GM18868 (cell line): ENCODE measurements at regions not wholly inside any gene's neighbourhood (a gene's known extent, or its start where the extent isn't known, plus 50 kb on each side); places are given as distances from the start of the nearest gene placed in this dataset.

Experiments used
- ATAC-seq: cut with Tn5 transposase; IDR thresholded peaks from one replicate; pipeline ENCODE4 v1.9.1; 2021; ENCODE audit warnings: mild to moderate bottlenecking, moderate library complexity; ENCODE audit not compliant: unreplicated experiment

DNA sequence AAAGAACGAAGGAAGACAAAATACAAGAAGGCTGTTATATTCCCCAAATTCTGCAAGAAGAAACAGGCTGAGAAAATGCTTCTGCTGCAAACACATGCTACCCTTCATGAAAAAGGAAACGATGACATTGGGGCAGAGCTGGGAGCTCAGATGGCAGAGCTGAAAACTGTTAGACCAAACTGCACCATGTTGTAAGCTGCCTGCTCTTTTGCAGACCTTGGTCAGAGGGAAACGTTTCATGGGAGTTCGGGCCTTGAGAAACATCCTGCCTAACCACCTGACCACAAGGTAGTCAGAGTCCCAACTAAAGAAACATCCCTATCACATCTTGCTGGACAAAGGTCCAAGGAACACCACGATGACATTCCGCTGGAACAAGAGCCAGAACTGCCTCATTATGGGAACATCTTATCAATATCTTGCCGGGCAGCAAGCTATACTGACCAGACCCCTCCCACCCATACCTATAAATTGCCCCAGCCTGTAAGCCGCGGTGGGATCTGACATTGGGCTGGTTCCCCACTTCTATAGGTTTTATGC is 110.7 kb upstream of the CTSC start:
- no peak for ATAC-seq

DNA sequence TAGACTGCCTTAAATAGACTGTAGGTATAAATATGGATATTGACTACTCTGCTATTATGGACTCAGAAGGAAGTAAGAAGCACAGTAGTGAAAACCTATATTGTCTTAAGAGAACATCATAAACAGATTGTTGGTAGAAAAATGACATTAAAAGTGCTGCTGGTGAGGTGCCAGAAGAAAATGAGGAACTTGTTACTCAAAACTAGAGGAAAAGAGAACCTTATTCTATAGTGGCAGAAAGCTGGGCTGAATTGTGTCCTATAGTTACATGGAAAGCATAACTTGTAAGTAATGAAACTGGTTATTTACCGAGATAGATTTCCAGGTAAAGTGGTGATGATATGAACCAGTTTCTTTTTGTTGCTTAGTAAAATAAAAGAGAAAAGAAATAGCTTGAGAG is 109.7 kb upstream of the CTSC start:
- peak; percentile 78 for ATAC-seq

DNA sequence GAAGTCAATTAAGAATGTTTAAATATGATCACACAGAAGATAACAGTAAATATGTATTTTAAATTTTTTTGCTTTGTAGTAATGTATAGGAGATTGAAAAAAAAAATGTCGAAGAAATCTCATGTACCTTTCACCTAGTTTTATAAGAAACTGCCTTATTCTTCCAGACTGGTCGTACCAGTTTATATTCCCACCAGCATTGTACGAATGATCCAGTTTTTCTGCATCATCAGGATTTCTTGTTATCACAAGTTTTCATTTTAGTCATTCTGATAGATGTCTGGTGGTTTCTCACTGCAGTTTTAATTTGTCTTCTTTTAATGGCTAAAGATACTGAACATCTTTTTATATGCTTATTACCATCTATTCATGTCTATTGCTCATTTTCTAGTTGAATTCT is 101.8 kb upstream of the CTSC start:
- ATAC-seq, result no peak

DNA sequence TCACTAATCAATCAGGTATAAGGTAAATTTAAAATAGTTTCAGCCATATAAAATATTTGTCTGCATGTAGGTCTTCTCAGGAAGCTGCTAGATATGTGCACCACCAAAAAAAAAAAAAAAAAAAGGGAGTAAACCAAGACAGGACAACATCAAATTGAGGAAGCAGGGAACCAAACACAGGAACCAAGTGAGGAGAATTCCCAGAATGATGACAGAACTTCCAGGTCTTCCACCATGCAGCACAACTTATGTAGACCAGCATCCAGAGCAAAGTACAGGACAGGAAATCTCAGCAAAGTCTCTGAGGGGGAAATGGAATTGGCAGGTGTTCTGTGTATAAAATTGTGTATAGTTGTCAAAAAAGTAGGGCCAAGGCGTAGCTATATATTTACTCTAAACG is 101.2 kb upstream of the CTSC start:
- ATAC-seq, result no peak

DNA sequence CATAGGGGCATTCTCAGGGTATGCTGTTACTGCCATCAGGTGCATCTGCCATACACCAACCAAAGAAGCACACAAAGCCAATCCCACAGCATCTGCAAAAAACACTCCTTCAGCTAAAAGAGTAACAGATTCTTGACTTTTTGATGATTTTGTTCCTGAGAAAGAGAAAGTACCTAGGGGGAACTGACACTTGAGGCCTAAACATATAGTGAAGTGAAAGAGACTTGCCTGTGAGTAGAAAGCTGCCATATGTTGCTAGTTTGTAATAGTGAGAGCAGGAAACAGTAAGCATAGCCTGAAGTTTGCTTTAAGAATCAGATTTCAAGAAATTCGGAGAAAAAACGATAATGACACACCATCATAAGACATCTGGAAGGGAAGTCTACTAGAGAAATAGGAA is 97.9 kb upstream of the CTSC start:
- ATAC-seq, result peak; percentile 99

DNA sequence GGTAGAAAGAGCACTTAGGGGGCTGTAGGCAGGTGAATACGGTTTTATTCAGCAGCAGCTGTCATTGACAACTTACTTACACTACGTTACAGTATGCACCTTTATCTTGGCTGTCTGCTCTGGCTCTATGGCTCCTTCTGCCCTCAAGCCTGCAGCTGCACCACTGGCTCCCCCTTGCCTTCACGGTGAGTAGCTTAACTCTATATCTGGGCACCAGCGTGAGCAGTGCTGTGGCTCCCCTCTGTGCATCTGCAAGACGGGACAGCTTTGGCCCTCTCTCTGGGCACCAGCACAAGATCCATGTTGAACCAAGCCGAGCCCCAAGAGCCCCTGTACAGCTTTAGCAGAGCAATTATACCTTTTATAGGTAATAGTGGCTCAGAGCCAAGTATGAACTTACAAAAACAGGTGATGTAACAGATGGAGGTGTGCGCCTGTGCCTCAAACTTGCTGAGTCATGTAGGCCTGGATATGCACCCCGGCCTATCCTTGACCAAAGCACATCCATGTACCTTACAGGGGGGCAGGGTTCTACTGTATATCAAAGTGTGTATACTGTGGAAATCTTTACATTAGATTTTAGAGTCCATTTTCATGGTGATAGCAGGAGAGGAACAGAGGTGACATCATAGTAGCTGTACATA is 96.9 kb upstream of the CTSC start:
- no peak for ATAC-seq

DNA sequence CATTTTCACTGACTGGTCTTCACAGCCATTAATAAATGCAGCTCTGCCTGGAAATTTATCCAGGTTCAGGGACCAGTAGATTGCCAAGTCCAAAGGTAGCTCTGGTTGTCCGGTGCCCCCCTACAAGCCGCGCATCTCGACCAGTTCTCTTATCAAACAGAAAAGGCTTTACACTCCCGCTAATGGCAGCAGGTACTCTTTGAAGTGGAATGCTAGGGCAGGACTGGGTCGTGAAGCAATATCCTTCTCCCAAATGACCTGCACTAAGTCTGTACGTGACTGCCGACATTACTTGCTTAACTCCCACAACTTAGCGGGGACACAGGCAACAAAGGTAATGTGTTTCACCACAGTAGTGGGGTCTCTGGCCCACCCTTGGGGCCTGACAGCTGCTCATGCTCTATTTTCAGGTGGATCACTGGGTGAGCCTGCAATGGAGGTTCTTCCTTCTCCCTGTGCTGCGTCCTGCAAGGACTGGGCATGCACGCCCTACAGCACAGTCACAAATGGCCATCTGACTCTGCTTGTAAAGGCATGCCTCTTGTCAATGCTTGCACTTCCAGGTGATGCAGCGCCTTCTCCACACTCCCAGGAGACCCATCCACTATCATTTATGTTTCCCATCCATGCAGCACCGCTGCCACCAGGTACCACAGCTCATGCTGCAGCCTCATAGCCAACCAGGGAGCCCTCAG is 96.1 kb upstream of the CTSC start:
- ATAC-seq, result no peak

DNA sequence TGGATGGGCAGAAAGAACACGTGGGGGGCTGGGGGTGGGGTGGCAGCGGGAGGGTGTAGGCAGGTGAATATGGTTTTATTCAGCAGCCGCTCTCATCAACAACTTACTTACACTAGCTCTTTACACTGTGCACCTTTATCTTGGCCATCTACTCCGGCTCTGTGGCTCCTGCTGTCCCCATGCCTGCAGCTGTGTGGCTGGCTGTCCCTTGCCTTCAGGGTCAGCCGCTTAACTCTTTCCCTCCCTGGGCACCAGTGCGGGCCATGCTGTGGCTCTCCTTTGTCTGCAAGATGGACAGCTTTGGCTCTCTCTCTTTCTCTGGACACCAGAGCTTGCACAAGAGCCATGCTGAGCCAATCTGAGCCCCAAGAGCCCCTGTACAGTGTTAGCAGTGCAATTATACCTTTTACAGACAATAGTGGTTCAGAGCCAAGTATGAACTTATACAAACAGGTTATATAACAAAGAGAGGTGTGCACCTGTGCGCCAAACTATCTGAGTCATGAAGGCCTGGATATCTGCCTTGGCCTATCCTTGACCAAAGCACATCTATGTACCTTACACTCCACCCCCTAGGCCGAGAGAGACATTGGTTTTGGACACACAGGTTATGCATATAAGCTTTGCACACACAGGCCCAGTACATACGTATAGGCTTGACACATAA is 94.3 kb upstream of the CTSC start:
- no peak for ATAC-seq

DNA sequence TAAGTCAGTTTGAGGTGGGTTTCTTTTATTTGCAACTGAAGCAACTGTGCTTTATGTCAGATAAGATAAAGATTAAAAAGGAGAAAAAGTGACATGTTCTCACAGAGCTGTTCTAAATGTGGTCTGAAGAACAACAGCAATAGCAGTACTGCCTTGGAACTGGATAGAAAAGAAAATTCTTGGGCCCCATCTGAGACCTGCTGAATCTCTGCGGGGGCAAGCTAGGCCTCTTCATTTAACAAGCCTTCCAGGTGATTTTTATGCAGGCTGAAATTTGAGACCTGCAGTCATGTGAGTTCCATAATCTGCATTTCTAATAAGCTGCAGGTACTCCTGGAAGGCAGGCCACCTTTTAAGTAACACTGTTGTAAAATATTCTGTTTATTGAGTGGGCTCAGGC is 91.4 kb upstream of the CTSC start:
- no peak for ATAC-seq

DNA sequence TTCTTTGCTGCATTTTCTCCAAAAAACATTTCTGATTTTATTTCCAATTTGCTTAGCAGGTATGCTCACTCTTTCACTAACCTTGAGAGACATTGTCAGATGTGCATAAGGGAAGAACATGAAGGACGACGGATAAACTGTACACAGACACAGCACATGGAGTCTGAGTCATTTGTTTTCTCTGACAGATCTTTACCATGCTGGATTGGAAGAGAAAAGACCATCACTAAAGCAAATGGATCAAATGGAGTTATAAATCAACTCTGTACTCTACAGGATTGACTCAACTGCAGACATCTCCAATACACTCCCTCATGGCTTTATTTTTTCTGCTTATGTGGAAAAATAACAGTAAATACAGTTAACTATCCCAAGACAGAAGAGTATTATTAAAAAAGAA is 90.2 kb upstream of the CTSC start:
- ATAC-seq, result no peak

DNA sequence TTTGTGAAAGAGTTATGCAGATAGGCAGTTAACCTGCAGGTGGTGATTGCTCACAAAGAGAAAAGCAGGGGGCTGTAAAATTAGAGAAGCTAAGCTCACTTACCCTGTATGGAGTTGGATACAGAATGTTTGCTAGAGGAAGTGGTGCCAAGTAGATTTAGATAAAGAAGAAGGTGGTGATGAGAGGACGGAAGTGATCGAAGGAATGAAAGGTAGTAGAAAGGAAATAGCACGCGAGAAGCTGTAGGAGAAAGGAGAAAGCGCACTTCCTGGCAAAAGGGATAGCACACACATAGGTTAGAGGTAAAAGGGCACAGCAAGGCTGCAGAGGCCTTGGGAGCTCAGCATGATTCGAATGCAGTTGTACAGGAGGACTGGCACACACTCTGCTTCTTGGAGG is 87.3 kb upstream of the CTSC start:
- ATAC-seq, result no peak

DNA sequence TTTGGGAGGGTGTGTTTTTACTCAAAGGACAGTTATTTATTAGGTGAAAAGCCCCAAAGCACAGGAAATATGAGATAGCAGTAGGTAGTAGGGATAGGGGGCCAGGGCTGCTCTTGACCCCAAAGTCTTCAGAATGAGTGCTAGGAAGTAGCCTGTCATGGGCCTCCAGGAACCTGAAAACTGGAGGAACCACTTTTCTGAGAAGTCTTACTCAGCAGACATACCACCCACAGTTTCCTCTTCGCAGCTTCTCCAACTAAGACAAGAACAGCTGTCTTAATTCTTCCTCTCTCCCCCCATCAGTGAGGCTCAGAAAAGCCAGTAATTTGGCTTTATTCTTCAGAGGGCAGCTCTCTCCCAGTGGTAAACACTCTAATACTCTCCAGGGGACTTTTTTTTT is 84.0 kb upstream of the CTSC start:
- ATAC-seq, result peak; percentile 85

DNA sequence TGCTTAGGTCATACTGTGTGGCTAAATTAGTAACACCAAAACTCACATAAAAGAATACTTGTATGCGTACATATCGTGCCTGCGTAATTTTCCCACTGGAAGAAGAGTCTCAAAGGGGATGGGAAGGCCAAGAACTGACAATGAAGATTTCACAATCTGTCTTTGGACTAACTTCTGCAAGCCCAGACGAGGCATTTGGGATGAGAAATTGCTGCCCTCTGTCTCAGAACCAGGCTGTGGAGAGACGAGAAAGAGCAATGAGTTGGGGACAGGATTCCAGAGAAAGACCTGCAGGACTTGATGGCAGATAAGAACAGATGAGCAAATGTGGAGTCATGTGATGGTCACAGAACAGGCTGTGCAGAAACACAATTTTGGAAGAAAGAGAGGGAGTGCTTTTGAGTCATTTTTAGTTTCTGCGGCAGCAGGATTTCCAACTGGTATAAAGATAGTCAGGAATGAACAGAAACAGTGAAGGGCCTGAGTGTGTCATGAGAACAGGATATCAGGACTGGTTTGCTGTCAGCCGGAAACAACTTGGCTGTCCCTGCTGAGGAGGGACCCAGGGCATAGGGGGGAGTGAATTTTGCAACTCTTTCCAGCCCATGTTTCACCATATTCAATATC is 82.7 kb upstream of the CTSC start:
- ATAC-seq, result no peak

DNA sequence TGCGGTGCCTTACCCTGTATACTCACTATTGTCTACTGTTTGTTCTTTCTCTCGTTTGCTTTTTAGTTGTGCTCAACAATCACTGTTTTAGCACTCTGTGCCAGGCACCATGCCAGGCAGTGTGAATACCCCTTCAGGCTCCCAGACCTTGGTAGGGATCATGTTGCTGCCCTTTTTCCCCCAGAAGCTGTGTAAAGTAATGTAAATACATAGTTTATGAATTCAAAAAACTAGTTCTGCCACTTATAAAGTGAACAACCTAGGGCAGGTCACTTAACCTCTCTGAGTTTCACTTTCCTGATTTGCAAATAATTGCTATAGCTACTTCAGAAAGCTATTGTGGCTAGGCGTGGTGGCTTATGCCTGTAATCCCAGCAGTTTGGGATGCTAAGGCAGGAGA is 81.0 kb upstream of the CTSC start:
- ATAC-seq, result no peak

DNA sequence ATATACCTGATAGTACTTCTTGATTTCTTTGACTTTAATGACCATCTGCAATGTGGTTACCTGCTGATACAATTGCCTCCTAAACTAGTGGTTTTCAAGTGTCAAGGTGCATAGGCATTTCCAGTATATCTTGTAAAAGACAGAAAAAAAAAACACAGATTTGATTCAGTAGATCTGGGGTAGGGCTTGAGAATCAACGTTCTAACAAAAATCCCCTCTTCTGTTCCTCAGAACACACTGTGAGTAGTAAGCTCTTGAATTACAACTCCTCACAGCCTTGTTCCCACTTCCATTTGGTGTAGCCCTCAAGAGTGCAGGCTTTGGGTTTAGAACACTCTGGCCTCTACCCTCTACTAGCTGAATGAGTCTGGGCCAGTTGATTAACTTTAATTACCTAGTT is 78.0 kb upstream of the CTSC start:
- ATAC-seq, result no peak

DNA sequence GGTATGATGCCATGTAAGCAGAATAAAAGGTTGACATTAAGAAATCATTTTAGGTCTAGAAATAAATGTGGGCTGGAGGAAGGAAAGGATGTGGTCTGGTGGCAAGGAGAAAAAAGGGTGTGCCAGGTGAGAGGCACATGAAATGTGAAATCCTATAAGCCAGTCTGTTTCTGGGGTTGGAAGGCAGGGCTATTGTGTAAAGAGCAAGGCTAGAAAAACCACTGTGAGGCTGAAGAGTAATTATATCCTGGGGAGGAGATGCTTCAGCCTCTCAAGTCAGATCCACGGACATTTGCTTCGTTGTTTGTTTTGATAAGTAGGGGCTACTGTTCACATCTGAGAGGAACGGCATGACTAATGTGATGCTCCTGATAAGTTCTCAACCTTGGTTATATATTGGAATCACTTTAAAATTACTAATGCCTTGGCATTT is 77.5 kb upstream of the CTSC start:
- ATAC-seq, result no peak

DNA sequence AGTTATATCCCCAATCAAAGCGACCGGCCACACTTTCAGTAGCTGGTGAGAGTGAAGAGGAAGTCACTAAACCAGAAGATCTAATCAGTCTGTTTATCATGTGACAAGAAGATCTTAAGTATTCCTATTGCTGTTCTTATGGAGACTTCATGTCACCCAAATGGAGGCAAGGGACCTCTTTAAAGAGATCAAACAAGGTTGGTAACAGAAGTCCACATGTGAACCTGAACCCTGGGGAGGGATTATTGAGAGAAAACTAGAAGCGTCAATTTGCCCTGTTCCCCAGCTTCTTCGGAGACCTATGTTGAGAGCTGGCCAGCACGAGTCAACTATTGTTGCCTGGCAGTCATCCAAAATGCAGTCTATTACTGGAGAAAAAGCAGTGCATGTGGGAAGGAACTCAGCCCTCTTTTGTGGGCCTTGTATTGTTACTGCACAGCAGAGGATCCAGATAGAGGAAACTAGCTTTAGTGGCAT is 76.9 kb upstream of the CTSC start:
- peak; percentile 76 for ATAC-seq

DNA sequence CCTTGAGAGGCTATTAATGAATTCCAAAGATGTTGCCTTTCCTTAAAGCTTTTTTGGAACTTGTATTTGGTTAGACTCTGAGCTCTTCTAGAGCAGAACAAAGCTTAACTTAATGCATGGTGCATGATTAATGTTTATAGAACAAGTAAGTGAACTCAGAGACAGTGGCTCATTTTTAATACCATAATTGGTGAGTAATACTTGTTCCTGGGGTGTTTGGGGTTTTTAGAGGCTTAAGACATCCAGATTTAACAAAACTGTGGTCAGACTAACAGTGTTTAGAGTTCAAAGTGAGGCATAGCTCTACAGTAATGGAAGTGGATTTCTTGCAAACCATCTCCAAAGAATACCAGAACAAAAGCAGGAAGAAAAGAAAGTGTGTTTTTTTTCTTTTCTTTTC is 73.7 kb upstream of the CTSC start:
- no peak for ATAC-seq

DNA sequence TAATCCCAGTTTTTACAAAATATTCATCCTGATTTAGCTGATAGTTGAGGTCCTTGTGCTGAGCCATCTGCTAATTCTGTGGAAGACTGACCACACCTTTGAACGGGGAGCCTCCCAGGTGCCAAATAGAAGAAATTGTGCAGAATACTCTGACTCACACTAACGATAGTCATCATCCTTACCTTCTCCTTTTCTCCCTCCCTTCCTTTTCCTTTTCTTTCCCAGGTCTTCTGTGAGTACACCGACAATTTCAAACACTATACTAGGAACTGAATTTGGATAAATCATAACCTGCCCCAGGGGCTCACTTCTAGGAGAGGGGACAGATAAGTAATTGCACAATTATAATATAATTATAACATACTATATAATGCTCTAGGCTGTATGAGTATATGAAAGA is 73.1 kb upstream of the CTSC start:
- ATAC-seq, result no peak

DNA sequence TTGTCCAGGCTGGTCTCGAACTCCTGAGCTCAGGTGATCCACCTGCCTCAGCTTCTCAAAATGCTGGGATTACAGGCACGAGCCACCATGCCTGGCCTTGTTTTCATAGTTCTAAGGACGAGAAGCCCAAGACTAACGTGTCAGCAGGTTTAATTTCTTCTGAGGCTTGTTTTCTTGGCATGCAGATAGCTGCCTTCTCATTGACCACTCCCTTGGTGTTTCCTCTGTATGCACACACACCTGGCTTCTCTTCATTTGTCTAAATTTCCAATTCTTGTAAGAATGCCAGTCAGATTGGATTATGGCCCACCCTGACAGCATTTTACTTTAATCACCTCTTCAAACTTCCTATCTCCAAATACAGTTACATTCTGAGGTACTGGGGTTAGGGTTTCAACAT is 72.5 kb upstream of the CTSC start:
- no peak for ATAC-seq

DNA sequence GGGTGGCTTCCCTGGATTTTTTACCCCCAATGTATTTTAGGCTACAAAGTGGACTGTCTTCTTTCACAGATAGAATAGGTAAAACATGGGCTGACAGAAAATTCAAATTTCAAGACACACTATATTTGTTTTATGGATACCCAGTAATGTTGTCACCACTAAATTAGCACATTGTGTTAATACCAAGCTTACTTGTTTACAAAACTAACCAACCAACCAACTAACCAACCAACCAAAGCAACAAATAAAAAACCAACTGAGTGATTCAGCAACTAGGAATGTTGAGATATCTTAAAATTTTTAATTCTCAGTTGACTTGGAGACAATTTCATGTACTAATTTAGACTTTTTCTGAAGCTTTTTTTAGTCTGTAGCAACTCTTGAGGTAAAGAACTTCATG is 69.3 kb upstream of the CTSC start:
- no peak for ATAC-seq

DNA sequence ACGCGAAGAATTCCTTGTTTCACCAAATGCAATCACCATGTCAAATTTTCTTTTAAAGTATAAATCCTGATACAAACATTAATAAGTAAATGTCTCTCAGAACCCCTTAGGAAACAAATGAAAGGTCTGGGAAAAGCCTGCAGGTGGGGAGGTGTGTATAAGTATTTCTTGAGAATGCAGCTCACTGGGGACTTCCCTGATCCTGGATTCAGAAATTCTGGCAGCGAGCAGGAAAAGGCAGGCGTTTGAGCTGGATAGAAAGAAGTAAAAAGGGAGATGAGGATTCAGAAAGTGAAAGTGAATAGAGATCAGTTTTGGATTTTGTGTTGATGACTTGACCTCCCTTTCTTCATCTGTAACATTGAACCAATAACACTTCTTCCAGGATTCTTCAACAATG is 68.3 kb upstream of the CTSC start:
- ATAC-seq, result no peak
